Hepatocyte (in vitro differentiated cells): ENCODE measurements at regions not wholly inside any gene's neighbourhood (a gene's known extent, or its start where the extent isn't known, plus 50 kb on each side); places are given as distances from the start of the nearest gene placed in this dataset.

Experiments used
- DNase-seq: peaks from one replicate; pipeline ENCODE4 v3.0.0-alpha.2; 2016; ENCODE audit warnings: low spot score
- H2AFZ ChIP-seq: fragments of 200-600 bp; sonication (generic); 2 replicates; pipeline ENCODE4 v1.6.0; 2016; ENCODE audit warnings: antibody characterized with exemption, mild to moderate bottlenecking
- H3K27ac ChIP-seq: fragments of 200-600 bp; sonication (generic); 2 replicates; pipeline ENCODE4 v1.5.1; 2016; ENCODE audit warnings: mild to moderate bottlenecking
- H3K27me3 ChIP-seq: fragments of 200-600 bp; sonication (generic); 2 replicates; pipeline ENCODE4 v1.6.1; 2016
- H3K36me3 ChIP-seq: fragments of 200-600 bp; sonication (generic); replicated peaks from 2 replicates; pipeline ENCODE4 v1.5.1; 2016; ENCODE audit warnings: low read depth; ENCODE audit not compliant: insufficient read depth
- H3K4me1 ChIP-seq: fragments of 200-600 bp; sonication (generic); 2 replicates; pipeline ENCODE4 v1.5.1; 2016; ENCODE audit warnings: mild to moderate bottlenecking, moderate library complexity; ENCODE audit not compliant: insufficient read depth
- H3K4me2 ChIP-seq: fragments of 200-600 bp; sonication (generic); 2 replicates; pipeline ENCODE4 v1.6.0; 2016
- H3K4me3 ChIP-seq: fragments of 200-600 bp; sonication (generic); 2 replicates; pipeline ENCODE4 v1.5.1; 2016; ENCODE audit warnings: mild to moderate bottlenecking
- H3K79me2 ChIP-seq: fragments of 200-600 bp; sonication (generic); 2 replicates; pipeline ENCODE4 v1.6.0; 2017; ENCODE audit warnings: mild to moderate bottlenecking
- H3K9me2 ChIP-seq: fragments of 200-600 bp; sonication (generic); replicated peaks from 2 replicates; pipeline ENCODE4 v1.6.0; 2017; ENCODE audit warnings: mild to moderate bottlenecking; ENCODE audit not compliant: insufficient read depth
- H3K9me3 ChIP-seq: fragments of 200-600 bp; sonication (generic); 2 replicates; pipeline ENCODE4 v1.5.1; 2016; ENCODE audit warnings: low read depth, mild to moderate bottlenecking
- H4K20me1 ChIP-seq: fragments of 200-600 bp; sonication (generic); 2 replicates; pipeline ENCODE4 v1.6.0; 2016; ENCODE audit warnings: mild to moderate bottlenecking; ENCODE audit not compliant: insufficient read depth, poor library complexity, severe bottlenecking
- EZH2 ChIP-seq: fragments of 200-600 bp; sonication (generic); IDR thresholded peaks from 2 replicates; pipeline ENCODE4 v1.6.1; 2016; ENCODE audit warnings: antibody characterized with exemption, mild to moderate bottlenecking, borderline replicate concordance
- EZH2phosphoT487 ChIP-seq: fragments of 200-600 bp; sonication (generic); IDR thresholded peaks from one replicate; pipeline ENCODE4 v1.6.1; 2018; ENCODE audit warnings: antibody characterized with exemption, mild to moderate bottlenecking, low read depth, moderate library complexity; ENCODE audit not compliant: unreplicated experiment, severe bottlenecking
- WGBS: methylation state at CpG from one replicate; pipeline ENCODE4 v1.1.6; 2016; ENCODE audit warnings: low lambda C conversion rate; ENCODE audit errors: missing lambda C conversion rate; 5-methylcytosine and 5-hydroxymethylcytosine counted together
- TF ChIP-seq, protein P1 (sequence below): fragments of 200-600 bp; sonication (generic); IDR thresholded peaks from 2 replicates; pipeline ENCODE4 v1.5.1; 2016; ENCODE audit warnings: antibody characterized with exemption, mild to moderate bottlenecking; ENCODE audit not compliant: poor library complexity

DNA sequence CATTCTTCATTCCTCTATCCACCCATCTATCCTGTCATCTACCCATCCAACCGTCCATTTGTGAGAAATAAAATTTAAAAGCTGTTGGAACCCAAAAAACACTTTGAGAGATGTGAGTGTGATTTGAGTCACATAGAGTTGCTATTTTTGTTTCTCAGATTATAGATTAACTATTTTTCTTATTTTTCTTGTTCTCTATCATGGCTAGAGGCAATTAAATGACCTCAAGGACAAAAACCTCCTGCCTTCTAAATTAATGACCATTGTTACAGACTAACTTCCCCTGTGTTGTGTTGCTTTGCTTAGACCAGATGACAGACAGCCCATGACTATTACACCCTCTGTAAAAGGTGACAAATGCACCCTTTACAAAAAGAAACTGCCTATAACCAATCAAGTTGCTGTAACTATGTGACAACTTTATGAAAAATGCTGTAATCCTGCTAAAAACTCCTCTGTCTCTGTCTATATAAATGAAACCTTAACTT, 207.9 kb upstream of the CXCR4 start:
- Histone ChIP-seq H3K27ac (no peak overlapping the region), H4K20me1 (no peaks in the 10 kb centered on the region), H3K27me3 (no peaks in the 10 kb centered on the region), H2AFZ (no peak overlapping the region), H3K4me1 (peaks cover 7% of the 10 kb centered on the region), H3K79me2 (no peaks in the 10 kb centered on the region), H3K9me3 (no peaks in the 10 kb centered on the region), H3K9me2 (no peaks in the 10 kb centered on the region), H3K36me3 (no peaks in the 10 kb centered on the region), H3K4me3 (no peak overlapping the region), H3K4me2 (no peak overlapping the region)
- WGBS, result 88% methylated on average over 1 of the region's 1 CpG
- no peak for DNase-seq
- TF ChIP-seq EZH2phosphoT487, result no peak
- TF ChIP-seq, protein P1, sequence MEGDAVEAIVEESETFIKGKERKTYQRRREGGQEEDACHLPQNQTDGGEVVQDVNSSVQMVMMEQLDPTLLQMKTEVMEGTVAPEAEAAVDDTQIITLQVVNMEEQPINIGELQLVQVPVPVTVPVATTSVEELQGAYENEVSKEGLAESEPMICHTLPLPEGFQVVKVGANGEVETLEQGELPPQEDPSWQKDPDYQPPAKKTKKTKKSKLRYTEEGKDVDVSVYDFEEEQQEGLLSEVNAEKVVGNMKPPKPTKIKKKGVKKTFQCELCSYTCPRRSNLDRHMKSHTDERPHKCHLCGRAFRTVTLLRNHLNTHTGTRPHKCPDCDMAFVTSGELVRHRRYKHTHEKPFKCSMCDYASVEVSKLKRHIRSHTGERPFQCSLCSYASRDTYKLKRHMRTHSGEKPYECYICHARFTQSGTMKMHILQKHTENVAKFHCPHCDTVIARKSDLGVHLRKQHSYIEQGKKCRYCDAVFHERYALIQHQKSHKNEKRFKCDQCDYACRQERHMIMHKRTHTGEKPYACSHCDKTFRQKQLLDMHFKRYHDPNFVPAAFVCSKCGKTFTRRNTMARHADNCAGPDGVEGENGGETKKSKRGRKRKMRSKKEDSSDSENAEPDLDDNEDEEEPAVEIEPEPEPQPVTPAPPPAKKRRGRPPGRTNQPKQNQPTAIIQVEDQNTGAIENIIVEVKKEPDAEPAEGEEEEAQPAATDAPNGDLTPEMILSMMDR, result no peak
- TF ChIP-seq EZH2, result no peak

- no peaks in the 10 kb centered on the region for H3K27me3 ChIP-seq
- 67% methylated on average over 3 of the region's 3 CpGs for WGBS
These were observed 207.0 kb upstream of the CXCR4 start for GRCh38 chr2:136324966-136325365.

DNA sequence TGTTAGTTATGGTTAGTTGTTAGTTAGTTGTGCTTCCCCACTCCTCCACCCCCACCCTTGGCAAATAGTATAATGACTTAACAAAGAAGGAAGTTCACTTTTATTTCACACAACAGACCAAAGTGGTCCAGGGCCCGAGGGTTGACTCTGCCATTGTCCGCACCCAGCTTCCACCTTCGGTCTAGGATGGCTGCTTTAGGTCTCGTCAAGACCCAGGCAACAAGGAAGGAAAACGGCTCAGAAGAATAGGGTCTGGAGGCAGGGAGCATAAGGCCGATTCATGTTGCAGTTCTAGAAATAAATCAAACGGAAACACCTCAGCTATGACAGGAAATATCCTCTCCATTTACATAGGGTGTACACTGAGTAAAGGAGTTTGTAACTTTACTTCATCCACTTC, 206.0 kb upstream of the CXCR4 start:
- Histone ChIP-seq H3K4me2 (no peak overlapping the region), H3K4me1 (peaks cover 7% of the 10 kb centered on the region), H3K27ac (no peak overlapping the region), H3K79me2 (no peaks in the 10 kb centered on the region), H2AFZ (no peak overlapping the region), H3K36me3 (no peaks in the 10 kb centered on the region), H3K4me3 (no peak overlapping the region), H3K9me2 (no peaks in the 10 kb centered on the region), H3K27me3 (no peaks in the 10 kb centered on the region), H3K9me3 (no peaks in the 10 kb centered on the region), H4K20me1 (no peaks in the 10 kb centered on the region)
- 94% methylated on average over 7 of the region's 7 CpGs for WGBS
- TF ChIP-seq, protein P1, result no peak
- no peak for TF ChIP-seq EZH2
- no peak for TF ChIP-seq EZH2phosphoT487
- DNase-seq, result no peak

More at GRCh38 chr2:136324966-136325365, 207.0 kb upstream of the CXCR4 start:
- H3K4me2 ChIP-seq, result no peak overlapping the region
- H3K79me2 ChIP-seq, result no peaks in the 10 kb centered on the region
- TF ChIP-seq, protein P1, result no peak
- TF ChIP-seq EZH2 (no peak), EZH2phosphoT487 (no peak)
- no peak overlapping the region for H3K4me3 ChIP-seq
- no peaks in the 10 kb centered on the region for H3K36me3 ChIP-seq
- H3K9me2 ChIP-seq, result no peaks in the 10 kb centered on the region
- no peak overlapping the region for H3K27ac ChIP-seq
- H3K9me3 ChIP-seq, result no peaks in the 10 kb centered on the region
- DNase-seq, result no peak
- no peaks in the 10 kb centered on the region for H4K20me1 ChIP-seq
- peaks cover 7% of the 10 kb centered on the region for H3K4me1 ChIP-seq
- no peak overlapping the region for H2AFZ ChIP-seq

- no peak overlapping the region for H3K4me2 ChIP-seq
- no peaks in the 10 kb centered on the region for H3K9me3 ChIP-seq
- no peaks in the 10 kb centered on the region for H3K9me2 ChIP-seq
- no peaks in the 10 kb centered on the region for H3K27me3 ChIP-seq
- H3K4me1 ChIP-seq, result peaks cover 7% of the 10 kb centered on the region
- H4K20me1 ChIP-seq, result no peaks in the 10 kb centered on the region
- no peaks in the 10 kb centered on the region for H3K79me2 ChIP-seq
- WGBS, result 40% methylated on average over 3 of the region's 3 CpGs
- TF ChIP-seq EZH2phosphoT487, result no peak
- TF ChIP-seq, protein P1, result no peak
- TF ChIP-seq EZH2, result no peak
- H3K36me3 ChIP-seq, result no peaks in the 10 kb centered on the region
- H3K27ac ChIP-seq, result no peak overlapping the region
- no peak overlapping the region for H2AFZ ChIP-seq
- H3K4me3 ChIP-seq, result no peak overlapping the region
- DNase-seq, result no peak
These were observed 205.2 kb upstream of the CXCR4 start for GRCh38 chr2:136323195-136323594.
